HTR-8/SVneo (cell line): ENCODE measurements at regions not wholly inside any gene's neighbourhood (a gene's known extent, or its start where the extent isn't known, plus 50 kb on each side); places are given as distances from the start of the nearest gene placed in this dataset.
"Not testable (repeated sequence)": the region's sequence is repeated elsewhere in the genome, so short reads cannot be mapped to it uniquely, and the experiment has no call there.

ENCODE experiments used
- DNase-seq: peaks from one replicate; pipeline ENCODE4 v3.0.0; 2011; ENCODE audit warnings: low spot score, mixed read lengths; ENCODE audit not compliant: insufficient read length
- FAIRE-seq: peaks from 2 replicates; lab custom pipeline; 2011; peaks lifted over from hg19 to GRCh38; lab: Jason Lieb, UNC

GRCh38 chr10:84626397-84627087 lies 298.2 kb downstream of the CCSER2 start:
- FAIRE-seq (no peak), DNase-seq (no peak)

GRCh38 chr10:84632866-84633265 lies 304.5 kb downstream of the CCSER2 start:
- DNase-seq: no peak
- no peak for FAIRE-seq

GRCh38 chr10:84634636-84635035 lies 306.2 kb downstream of the CCSER2 start:
- no peak for DNase-seq
- no peak for FAIRE-seq

GRCh38 chr10:84650628-84651027 lies 322.2 kb downstream of the CCSER2 start:
- DNase-seq, FAIRE-seq: not testable (repeated sequence)

GRCh38 chr10:84654671-84655070 lies 326.3 kb downstream of the CCSER2 start:
- DNase-seq: no peak
- no peak for FAIRE-seq

GRCh38 chr10:84659027-84659426 lies 330.6 kb downstream of the CCSER2 start:
- DNase-seq: no peak
- no peak for FAIRE-seq

GRCh38 chr10:84659497-84660439 lies 331.4 kb downstream of the CCSER2 start:
- no peak for DNase-seq
- FAIRE-seq: no peak

- DNase-seq (no peak), FAIRE-seq (no peak)
These were observed 332.2 kb downstream of the CCSER2 start for GRCh38 chr10:84660450-84661159.

- FAIRE-seq (no peak), DNase-seq (no peak)
These were observed 336.8 kb downstream of the CCSER2 start for GRCh38 chr10:84665211-84665610.

- DNase-seq: no peak
- FAIRE-seq: no peak
These were observed 337.6 kb downstream of the CCSER2 start for GRCh38 chr10:84665883-84666463.

GRCh38 chr10:84668186-84668763 lies 339.9 kb downstream of the CCSER2 start:
- DNase-seq: no peak
- no peak for FAIRE-seq

- FAIRE-seq (no peak), DNase-seq (no peak)
These were observed 346.7 kb downstream of the CCSER2 start for GRCh38 chr10:84675060-84675459.

GRCh38 chr10:84676536-84676935 lies 348.1 kb downstream of the CCSER2 start:
- DNase-seq (no peak), FAIRE-seq (no peak)

- FAIRE-seq: no peak
- DNase-seq: no peak
These were observed 353.4 kb downstream of the CCSER2 start for GRCh38 chr10:84681781-84682180.

- DNase-seq (no peak), FAIRE-seq (no peak)
These were observed 355.2 kb downstream of the CCSER2 start for GRCh38 chr10:84683550-84683949.

- DNase-seq (no peak), FAIRE-seq (no peak)
These were observed 355.8 kb downstream of the CCSER2 start for GRCh38 chr10:84683980-84684740.

- FAIRE-seq (no peak), DNase-seq (no peak)
These were observed 356.8 kb downstream of the CCSER2 start for GRCh38 chr10:84685047-84685660.

- DNase-seq (no peak), FAIRE-seq (no peak)
These were observed 364.6 kb downstream of the CCSER2 start for GRCh38 chr10:84693006-84693405.

- DNase-seq: no peak
- no peak for FAIRE-seq
These were observed 367.5 kb downstream of the CCSER2 start for GRCh38 chr10:84695902-84696301.
